GM19397 (cell line): ENCODE measurements at regions not wholly inside any gene's neighbourhood (a gene's known extent, or its start where the extent isn't known, plus 50 kb on each side); places are given as distances from the start of the nearest gene placed in this dataset.
"Not testable (repeated sequence)": the region's sequence is repeated elsewhere in the genome, so short reads cannot be mapped to it uniquely, and the experiment has no call there.

Experiments used
- ATAC-seq: cut with Tn5 transposase; IDR thresholded peaks from one replicate; pipeline ENCODE4 v1.9.1; 2021; ENCODE audit warnings: mild to moderate bottlenecking, moderate library complexity; ENCODE audit not compliant: unreplicated experiment

DNA sequence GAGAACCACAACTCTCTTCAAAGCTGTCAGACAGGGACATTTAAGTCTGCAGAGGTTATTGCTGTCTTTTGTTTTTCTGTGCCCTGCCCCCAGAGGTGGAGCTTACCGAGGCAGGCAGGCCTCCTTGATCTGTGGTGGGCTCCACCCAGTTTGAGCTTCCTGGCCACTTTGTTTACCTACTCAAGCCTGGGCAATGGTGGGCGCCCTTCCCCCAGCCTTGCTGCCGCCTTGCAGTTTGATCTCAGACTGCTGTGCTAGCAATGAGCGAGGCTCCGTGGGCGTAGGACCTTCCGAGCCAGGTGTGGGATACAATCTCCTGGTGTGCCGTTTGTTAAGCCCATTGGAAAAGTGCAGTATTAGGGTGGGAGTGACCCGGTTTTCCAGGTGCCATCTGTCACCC, 822.1 kb downstream of the KCNMA1 start:
- not testable (repeated sequence) for ATAC-seq

GRCh38 chr10:76811430-76811829, 826.2 kb downstream of the KCNMA1 start:
- no peak for ATAC-seq

DNA sequence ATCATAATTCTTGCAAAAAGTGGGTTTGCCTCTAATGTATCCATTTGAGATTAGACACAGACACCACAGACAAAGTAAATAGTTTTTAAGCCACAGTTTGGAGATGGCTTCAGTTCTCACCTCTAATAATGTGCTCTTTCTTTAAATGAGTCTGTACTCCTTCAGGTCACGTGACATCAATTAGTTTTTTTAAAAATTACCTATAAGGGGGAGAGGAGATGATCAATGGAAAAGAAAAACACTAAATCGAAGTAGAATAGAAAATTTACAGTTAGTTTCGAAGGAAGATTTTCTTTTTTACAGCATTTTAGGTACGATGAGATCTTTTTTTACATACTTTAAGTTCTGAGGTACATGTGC, 849.2 kb downstream of the KCNMA1 start:
- no peak for ATAC-seq

- ATAC-seq: no peak
Observed at GRCh38 chr10:76787746-76788451, 849.7 kb downstream of the KCNMA1 start.

DNA sequence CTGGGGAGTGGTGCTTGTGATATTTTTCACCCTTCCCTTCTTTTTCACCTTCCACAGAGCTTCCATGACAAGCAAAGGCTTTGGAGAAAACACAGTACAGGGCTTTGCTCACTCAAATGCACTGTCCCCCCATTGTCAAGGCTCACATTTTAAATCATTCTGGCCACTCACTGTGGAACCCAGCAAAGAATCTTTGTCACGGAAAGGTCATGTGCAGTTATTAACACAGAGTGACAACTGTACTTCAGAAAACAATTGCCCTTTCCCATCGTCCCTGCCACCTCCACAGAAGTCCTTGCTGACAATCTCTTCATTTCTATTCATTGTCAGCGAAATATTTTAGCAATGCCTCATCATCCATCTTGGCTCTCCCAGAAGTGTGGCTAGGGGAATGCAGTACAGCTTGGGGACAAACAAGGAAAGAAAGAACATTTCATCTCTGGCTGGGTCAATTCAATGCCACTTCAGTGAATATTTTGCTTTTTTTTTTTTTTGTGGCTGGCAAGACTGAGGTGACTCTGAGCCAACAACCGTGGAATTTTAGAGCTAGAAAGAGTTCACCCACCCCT, 851.0 kb downstream of the KCNMA1 start:
- ATAC-seq: no peak

DNA sequence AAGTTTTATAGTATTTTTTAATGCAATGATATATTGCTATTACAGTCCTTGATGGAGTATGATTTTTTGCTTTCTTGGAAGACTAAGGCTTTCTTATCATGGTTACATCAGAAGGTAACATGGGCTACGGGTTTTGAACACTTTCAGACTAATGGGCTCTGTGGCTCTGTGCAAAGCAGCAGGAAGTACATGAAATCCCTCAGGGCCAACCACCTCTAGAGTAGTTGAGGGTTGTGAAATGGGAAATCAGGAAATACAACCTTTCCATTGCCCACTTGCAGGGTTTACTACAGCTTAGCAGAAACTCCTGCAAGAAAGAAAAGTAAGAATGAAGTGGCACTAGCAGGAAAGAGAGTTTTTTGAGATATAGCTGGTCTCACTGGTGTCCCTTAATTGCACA, 853.5 kb downstream of the KCNMA1 start:
- no peak for ATAC-seq

GRCh38 chr10:76779796-76780301, 857.8 kb downstream of the KCNMA1 start:
- no peak for ATAC-seq

- ATAC-seq: no peak
Observed at GRCh38 chr10:76778914-76779795, 858.5 kb downstream of the KCNMA1 start.

DNA sequence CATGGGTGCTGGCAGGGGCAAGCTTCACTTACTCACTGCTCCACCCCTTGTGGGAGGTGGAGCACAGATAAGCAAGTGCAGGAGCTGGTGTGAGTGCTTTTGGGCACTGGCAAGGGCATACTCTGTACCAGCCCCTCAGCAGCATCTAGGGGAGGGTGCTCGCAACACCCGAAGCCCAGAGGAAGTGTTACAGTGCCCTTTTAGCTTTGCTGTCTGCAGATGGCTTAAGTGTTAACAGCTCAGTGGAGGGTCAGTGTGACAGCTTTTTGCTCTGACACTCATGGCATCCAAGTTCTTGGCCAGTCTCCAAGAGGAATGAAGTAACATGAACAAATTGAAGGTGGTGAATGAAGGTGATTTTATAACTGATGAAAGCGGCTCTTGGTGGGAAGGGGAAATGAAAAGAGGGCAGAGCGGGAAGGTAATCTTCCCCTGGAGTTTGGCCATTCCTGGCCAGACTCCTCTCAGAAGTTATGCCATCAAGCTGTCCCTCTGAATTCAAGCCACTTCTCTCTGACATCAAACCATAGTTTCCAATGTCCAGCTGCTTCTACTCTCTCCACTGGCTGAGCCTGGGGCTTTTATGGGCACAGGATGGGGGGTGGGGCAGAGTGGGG, 862.5 kb downstream of the KCNMA1 start:
- no peak for ATAC-seq

GRCh38 chr10:76769582-76769981, 868.0 kb downstream of the KCNMA1 start:
- ATAC-seq: no peak

DNA sequence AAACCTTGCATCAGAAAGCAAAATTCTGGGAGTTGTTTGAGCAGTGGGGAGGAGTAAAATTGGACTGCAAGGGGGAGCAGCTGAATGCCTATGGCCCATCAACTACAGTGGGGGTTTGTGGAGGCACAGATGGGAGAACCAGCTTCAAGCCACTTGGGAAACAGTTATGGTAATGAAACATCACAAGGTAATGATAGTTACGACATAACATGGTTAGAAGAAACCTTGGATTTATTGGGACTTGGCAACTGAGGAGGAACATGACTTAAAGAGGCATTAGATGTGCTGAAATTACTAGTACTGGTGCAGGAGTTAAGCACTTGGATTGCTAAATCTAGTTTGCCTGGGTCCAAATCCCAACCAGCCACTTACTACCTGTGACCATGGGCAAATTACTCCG, 868.4 kb downstream of the KCNMA1 start:
- no peak for ATAC-seq

DNA sequence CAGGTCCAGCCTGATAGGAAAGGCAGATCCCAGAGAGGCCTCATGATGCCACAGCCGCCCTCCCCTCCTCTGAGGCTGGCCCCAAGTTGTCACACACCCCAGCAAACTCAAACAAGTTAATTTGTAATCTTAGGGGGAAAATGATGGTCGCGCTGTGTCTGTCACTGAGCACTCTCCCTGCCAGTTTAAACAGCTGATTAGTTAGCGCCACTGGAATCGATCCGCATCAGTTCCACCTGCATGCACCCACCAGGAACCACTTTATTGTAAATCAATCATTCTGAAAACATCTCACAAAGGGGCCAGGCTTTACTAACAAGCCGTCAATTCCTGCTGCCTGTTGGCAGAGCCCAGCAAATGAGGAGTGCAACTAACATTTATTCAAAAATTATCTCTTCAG, 870.9 kb downstream of the KCNMA1 start:
- ATAC-seq: no peak

DNA sequence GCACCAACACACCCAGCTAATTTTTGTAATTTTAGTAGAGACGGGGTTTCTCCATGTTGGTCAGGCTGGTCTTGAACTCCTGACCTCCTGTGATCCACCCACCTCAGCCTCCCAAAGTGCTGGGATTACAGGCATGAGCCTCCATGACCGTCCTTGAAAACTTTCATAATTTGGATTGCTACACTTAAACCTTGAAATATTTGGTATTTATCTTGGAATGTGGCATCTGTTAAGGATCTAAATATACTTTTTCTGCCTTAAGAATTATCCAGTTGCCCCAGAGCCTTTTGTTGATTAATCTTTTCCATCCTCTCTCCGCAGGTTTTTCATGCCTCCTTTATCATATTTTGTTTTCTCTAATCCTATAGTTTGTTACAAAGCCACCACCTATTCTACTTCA, 872.7 kb downstream of the KCNMA1 start:
- not testable (repeated sequence) for ATAC-seq

DNA sequence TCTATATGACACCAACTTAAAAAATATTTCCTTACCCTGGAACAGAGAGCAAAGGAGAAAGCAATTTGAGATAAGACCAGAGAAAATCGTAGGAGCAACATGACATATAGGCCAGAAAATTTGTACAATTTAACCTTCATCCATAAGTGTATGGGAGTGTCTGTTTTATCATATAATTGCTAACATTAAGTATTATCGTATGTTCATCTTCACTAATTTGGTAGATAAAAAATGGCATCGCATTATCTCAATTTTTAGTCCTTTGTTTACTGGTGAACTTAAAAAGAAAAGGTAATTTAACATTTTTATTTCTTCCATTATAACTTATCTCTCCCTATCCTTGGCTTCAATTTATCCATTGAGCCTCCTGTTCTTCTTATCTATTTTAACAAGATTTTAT, 873.4 kb downstream of the KCNMA1 start:
- no peak for ATAC-seq

DNA sequence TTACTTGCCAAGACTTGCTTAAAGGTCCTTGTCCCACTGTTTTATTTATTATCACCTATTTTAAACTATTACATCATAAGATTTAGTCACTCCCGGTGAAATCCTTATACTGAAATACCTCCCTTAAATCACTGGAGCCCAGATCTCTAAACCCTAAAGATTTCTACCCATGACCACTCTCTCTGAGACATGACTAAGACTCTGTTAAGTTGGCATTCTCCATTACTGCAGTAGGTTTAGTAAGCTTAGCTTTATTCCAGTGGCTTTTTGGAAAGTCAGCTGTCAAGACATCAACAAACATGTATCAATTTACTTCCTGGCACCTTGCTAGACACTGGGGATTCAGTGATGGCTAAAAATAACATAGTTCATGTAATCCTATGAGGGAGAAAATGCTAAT, 874.2 kb downstream of the KCNMA1 start:
- ATAC-seq: no peak

- no peak for ATAC-seq
Observed at GRCh38 chr10:76759681-76760080, 877.9 kb downstream of the KCNMA1 start.

DNA sequence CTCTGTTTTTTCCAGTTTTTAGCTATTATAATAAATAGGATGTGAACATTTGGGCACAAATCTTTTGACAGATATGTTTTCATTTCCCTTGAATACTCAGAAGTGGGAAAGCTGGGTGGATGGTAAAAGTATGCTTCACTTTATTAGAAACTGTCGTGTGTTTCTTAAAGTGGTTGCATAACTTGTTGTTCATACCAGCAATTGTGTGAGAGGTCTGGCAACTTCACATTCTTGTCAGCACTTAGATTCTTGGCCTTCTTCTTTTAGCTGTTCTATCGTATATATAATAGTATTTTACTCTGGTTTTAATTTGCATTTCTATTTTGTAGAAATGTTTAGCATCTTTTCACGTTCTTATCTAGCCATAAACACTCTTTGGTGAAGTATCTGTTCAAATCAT, 894.4 kb downstream of the KCNMA1 start:
- no peak for ATAC-seq

DNA sequence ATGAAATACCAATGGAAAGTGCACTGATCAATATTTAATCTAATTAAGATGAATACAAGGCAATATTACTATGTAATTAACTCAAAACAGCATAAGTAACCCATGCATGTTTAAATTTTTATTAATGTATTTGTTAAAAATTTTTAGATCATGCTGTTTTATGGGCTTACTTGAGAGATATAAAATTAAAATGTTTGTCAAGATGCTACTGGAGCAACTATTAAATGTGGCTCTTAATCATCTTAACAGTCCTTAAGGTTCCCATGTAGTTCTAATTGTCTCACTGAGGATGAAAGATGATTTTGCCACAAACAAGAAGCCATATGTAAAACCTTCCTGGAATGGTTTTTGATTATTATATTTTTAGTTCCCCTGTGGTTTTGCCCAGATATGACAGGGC, 897.1 kb downstream of the KCNMA1 start:
- no peak for ATAC-seq

DNA sequence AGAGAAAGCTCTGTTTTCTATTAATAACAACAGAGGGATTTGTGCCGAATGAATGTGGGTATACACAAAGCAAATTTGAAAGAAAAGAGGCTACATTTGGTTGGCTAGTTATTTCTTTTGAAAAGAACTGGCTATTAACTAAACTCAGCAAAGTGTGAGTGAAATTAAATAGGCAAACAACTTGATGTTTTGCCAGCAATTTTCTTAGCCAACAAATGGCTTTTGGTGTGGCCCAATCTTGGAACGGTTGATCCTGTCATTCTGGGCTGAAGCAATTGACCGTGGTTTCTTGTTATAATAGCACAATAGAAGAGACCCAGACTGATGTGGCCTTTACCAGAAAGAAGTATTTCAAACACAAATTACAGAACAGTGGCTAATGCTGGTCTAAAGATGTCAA, 898.6 kb downstream of the KCNMA1 start:
- ATAC-seq: no peak

DNA sequence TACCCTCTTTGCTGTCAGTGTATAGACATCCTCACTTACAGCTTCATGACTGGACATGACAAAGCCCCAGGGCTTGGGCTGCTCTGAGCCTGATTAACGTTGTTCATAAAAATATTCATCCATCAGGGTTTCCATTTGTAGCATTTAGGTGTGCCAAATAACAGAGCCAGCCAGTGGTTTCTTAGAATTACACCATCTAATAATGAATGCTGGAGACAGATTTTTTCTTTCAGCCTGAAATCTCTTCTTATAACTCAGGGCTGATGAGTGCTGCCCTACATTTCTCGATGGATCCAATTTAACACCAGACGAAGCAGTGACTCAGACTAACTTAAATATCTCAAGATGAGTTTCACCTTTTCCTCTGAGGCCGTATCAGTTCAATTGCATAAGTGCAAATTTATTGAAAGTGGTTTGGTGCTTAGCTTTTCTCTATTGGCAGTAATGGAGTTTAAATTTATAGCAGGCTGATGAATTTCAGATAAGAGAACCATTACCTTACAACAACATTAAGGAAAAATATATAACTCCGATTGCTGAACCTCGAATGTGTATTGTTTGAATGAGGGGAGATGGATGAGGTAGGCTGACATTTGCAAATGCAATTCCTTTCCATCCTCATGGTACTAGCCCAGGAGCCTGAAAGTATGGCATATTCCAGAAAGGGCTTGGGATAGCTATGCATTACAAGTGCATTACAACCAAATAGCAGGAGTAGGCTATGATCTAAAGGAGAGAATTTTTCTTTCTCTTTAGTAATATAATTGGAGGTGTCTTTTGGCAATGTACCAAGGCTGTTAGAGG, 900.6 kb downstream of the KCNMA1 start:
- no peak for ATAC-seq

- no peak for ATAC-seq
Observed at GRCh38 chr10:76736392-76736791, 901.2 kb downstream of the KCNMA1 start.
